ENCODE measurements at regions not wholly inside any gene's neighbourhood (a gene's known extent, or its start where the extent isn't known, plus 50 kb on each side); places are given as distances from the start of the nearest gene placed in this dataset.

- TF ChIP-seq CTCF (conservative IDR thresholded peaks at IDR 0.05; ENCODE audit: low read depth, low read length) (no peak), CEBPB (IDR thresholded peaks at IDR 0.05; ENCODE audit: low read depth, low read length) (no peak), POLR2A (IDR thresholded peaks at IDR 0.05; ENCODE audit: low read depth, low read length) (no peak), RFX5 (IDR thresholded peaks at IDR 0.05; ENCODE audit: low read depth, low read length) (no peak), CHD1 (IDR thresholded peaks at IDR 0.05; ENCODE audit: low read depth, low read length) (no peak), ELK1 (IDR thresholded peaks at IDR 0.05; ENCODE audit: borderline replicate concordance, low read depth, low read length) (no peak), BHLHE40 (IDR thresholded peaks at IDR 0.05; ENCODE audit: low read depth, low read length) (no peak), RAD21 (IDR thresholded peaks at IDR 0.05; ENCODE audit: low read length) (no peak), RCOR1 (IDR thresholded peaks at IDR 0.05; ENCODE audit: insufficient replicate concordance, low read length) (no peak), MAFK (IDR thresholded peaks at IDR 0.05; ENCODE audit: low read depth, low read length) (no peak), SMC3 (IDR thresholded peaks at IDR 0.05; ENCODE audit: low read depth, low read length) (no peak), FOS (IDR thresholded peaks at IDR 0.05; ENCODE audit: low read depth, low read length) (no peak), USF2 (IDR thresholded peaks at IDR 0.05; ENCODE audit: low read depth, low read length) (no peak)
Observed at GRCh38 chr9:31605164-31605563, 779.3 kb upstream of the ACO1 start.
